GM19025 (cell line): ENCODE measurements at regions not wholly inside any gene's neighbourhood (a gene's known extent, or its start where the extent isn't known, plus 50 kb on each side); places are given as distances from the start of the nearest gene placed in this dataset.
"Not testable (repeated sequence)": the region's sequence is repeated elsewhere in the genome, so short reads cannot be mapped to it uniquely, and the experiment has no call there.

Experiments used
- ATAC-seq: cut with Tn5 transposase; IDR thresholded peaks from one replicate; pipeline ENCODE4 v1.9.1; 2021; ENCODE audit warnings: mild to moderate bottlenecking, low read depth, moderate library complexity; ENCODE audit not compliant: unreplicated experiment

GRCh38 chr15:92751528-92751927 is 96.0 kb upstream of the FAM174B start:
- no peak for ATAC-seq

GRCh38 chr15:92753591-92753990 is 98.0 kb upstream of the FAM174B start:
- ATAC-seq, result no peak

DNA sequence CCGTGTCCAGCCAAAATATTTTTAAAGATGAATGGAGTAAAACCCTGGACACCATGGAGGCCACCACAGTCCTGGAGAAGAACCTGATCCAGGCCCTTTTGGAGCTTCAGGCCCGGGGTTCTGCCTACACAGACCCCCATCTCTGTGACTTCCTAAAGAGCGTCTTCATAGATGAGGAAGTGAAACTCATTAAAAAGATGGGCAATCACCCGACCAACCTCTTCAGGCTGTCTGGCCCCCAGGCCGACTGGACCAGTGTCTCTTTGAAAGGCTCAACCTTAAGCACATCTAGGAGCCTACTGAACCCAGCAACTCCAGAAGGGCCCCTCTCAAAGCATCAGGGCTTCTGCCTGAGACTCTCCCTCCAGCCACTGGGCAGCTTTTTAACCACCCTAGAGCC is 107.9 kb upstream of the FAM174B start:
- no peak for ATAC-seq

GRCh38 chr15:92768131-92768530 is 112.6 kb upstream of the FAM174B start:
- ATAC-seq, result not testable (repeated sequence)

DNA sequence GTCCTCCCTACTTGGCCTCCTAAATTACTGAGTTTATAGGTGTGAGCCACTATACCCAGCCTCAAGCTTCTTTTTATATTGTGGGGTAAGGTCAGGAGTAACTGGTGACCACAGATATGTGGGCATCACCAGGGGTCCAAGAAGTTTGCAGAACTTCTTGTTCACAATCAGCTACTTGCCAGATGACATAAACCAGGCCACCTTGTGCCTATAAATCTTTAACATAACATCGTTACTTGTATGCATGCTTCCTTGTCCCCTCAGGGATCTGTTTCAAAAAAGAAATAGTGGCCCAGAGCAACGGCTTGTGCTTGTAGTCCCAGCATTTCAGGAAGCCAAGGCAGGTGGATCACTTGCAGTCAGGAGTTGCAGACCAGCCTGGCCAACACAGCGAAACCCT is 115.1 kb upstream of the FAM174B start:
- no peak for ATAC-seq

DNA sequence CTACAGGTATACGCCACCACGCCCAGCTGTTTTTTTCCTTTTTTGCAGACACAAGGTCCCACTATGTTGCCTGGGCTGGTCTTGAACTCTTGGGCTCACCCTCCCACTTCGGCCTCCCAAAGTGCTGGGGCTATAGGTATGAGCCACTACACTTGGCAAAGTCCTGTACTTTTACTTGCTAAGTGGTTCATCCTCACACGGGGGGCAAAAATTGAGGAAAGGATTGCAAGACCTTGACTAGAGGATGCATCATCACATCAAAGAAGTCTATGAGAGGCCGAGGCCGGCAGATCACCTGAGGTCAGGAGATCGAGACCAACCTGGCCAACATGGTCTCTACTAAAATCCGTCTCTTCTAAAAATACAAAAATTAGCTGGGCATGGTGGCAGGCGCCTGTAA is 116.5 kb upstream of the FAM174B start:
- ATAC-seq, result no peak

DNA sequence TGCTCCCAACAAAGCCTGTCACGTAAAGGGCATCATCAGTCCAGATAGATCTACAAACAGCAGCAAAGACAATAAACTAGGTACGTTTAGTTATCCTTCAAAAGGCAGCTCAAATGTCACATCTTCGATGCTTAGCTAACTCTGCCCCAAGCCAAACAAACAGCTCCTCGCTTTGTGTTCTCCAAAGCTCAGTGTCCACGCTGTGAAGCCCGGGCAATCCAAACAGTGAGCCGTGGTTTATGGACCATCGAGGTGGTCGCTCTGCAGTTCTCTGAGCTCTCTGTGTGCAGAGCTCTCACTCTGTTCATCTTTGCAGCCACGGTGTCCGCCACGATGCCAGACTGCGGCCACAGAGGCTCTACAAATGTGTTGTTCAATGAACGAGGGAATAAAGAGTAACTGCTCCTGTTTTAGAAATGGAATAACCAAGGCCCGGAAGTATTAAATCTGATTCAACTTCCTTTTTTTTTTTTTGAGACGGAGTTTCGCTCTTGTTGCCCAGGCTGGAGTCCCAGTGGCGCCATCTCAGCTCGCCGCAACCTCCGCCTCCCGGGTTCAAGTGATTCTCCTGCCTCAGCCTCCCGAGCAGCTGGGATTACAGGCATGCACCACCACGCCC is 117.2 kb upstream of the FAM174B start:
- ATAC-seq, result no peak

DNA sequence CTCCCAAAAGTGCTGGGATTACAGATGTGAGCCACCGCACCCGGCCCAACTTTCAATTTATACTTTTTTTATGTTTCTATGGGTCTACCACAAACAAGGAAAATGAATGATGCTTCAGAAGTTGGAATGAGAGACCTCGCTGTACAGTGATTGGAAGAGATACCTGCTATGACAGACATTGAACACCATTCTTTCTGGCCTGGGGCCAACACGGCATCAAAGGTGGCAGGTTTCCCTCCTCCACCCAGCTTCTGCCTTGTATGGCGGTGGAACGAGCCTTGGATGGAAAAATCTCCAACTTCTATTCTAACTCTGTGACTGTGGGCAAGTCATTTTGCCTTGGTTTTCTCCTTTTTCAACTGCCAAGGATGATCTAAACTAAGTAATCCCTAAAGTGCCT is 117.8 kb upstream of the FAM174B start:
- ATAC-seq, result no peak

DNA sequence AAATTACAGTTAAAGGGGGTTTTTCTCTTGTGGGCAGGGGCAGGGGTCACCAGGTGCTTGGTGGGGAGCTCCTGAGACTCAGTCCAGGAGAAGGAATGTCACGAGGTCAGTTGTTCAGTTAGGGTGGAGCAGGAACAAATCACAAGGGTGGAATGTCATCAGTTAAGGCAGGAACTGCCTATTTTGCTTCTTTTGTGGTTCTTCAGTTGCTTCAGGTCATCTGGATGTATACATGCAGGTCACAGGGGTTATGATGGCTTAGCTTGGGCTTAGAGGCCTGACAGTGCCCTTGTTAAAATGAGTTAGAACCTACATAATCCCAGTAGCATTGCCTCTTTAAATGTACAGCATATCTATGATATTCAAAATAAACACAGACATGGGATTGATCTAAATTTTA is 120.2 kb upstream of the CHD2 start:
- no peak for ATAC-seq

DNA sequence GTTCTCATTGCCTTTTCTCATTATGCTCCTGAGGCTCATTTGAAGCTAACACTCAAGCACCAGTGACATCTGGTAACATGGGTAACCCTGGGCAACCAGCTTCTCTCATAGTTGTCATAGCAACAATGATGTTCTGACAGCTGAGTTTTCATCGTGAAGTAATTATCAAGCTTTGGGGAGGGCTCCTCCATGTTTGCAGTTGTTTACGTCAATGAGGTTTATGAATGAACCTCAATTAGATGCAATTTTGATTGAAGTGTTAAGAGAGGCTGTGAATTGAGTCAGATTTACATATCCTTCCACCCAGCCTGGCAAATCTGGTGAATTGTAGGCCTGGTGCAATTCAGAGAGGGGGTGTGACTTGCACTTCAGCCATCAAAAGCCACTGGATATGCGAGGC is 119.3 kb upstream of the CHD2 start:
- no peak for ATAC-seq

DNA sequence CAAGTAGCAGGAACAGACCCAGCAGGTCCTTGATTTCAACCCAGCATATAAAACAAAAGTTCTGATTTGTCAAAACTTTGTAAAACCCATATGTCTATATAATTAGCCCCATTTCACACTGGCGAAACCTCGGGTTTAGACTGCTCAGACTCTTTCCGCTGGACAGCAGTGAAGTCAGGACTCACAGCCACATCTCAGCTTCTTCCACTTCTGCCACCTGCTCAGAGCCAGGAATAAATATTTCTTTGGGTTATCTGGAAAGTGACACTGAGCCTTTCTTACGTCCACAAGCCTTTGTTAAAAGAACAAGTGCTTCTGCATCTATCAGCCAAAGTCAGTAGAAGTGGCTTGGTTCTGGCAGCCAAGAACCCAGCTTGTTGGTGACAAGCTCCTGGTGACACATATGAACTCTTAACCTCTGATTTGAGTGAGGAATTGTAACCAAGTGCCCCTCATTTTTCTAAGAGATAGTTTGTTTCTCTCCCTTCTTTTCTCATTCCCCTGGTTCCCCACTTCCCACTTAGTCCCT is 118.1 kb upstream of the CHD2 start:
- ATAC-seq, result no peak

- no peak for ATAC-seq
Observed at GRCh38 chr15:92787116-92787515, 113.0 kb upstream of the CHD2 start.

GRCh38 chr15:92788196-92788595 is 111.9 kb upstream of the CHD2 start:
- no peak for ATAC-seq

DNA sequence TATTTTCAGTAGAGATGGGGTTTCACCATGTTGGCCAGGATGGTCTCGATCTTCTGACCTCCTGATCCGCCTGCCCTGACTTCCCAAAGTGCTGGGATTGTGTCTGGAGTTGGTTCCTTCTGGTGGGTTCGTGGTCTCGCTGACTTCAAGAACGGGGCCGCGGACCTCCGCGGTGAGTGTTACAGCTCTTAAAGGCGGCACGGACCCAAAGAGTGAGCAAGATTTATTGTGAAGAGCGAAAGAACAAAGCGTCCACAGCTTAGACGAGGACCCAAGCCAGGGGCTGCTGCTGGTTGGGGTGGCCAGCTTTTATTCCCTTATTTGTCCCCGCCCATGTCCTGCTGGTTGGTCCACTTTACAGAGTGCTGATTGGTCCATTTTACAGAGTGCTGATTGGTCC is 111.3 kb upstream of the CHD2 start:
- ATAC-seq, result not testable (repeated sequence)

- no peak for ATAC-seq
Observed at GRCh38 chr15:92796161-92796611, 103.9 kb upstream of the CHD2 start.

GRCh38 chr15:92797168-92798052 is 102.7 kb upstream of the CHD2 start:
- ATAC-seq, result no peak

- ATAC-seq, result no peak
Observed at GRCh38 chr15:92800013-92800412, 100.1 kb upstream of the CHD2 start.

- ATAC-seq, result not testable (repeated sequence)
Observed at GRCh38 chr15:92800416-92801055, 99.6 kb upstream of the CHD2 start.

DNA sequence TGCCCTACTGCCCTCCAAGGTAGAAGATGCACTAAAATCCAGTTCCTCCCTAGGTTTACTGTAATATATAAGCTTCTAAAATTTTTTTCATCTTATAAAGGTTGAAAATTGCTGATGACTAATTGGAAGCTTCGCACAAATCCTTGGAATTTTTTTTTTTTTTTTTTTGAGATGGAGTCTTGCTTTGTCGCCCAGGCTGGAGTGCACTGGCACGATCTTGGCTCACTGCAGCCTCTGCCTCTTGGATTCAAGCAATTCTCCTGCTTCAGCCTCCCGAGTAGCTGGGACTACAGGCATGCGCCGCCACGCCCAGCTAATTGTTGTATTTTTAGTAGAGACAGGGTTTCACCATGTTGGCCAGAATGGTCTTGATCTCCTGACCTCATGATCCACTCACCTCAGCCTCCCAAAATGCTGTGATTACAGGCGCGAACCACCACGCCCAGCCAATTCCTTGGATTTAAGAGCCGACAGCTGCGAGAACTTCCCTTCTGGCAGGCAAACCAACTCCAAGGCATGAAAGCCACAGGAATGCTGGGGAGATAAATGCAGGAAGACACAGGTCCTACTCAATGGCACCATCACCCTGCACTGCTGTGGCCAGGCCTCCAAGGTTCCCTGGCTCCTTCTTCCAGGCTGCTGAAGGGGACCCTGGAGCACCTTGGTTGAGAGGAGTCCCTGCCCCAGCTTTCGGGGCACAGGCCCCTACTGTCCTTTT is 98.9 kb upstream of the CHD2 start:
- ATAC-seq, result not testable (repeated sequence)

GRCh38 chr15:92801774-92802464 is 98.2 kb upstream of the CHD2 start:
- no peak for ATAC-seq
